K562 (cell line): ENCODE measurements at regions not wholly inside any gene's neighbourhood (a gene's known extent, or its start where the extent isn't known, plus 50 kb on each side); places are given as distances from the start of the nearest gene placed in this dataset.

Experiments
- ATAC-seq: fragments of 200-7000 bp; cut with Tn5 transposase; 3 replicates; pipeline ENCODE4 v1.9.1; 2020; ENCODE audit warnings: moderate library complexity
- BruUV-seq: library from RNA; stranded (reverse); fragments of 400-500 nt; replicated peaks from 2 replicates; lab custom pipeline; 2021; lab: Mats Ljungman, UMichigan
- CTCF ChIA-PET: fragments of 300-600 bp; formaldehyde crosslinking; extraction: SDS; loops from one replicate; lab custom pipeline; 2021; ENCODE audit warnings: low intra/inter-chr PET ratio; lab: Yijun Ruan, JAX
- POLR2A ChIA-PET: fragments of 300-600, 350-650 bp; sonication (Branson Sonifier 250); formaldehyde crosslinking; extraction: SDS; loops from one replicate; lab custom pipeline; 2021; ENCODE audit warnings: antibody characterized with exemption, inconsistent platforms; lab: Yijun Ruan, JAX
- DNase-seq, 4 experiments: peaks; one replicate each; pipeline versions ENCODE4 v3.0.0 to v3.0.0-alpha.2; 2011 to 2018; ENCODE audit warnings: low spot score in 3 of 4, mixed read lengths in 3 of 4; ENCODE audit errors: extremely low read depth in 1 of 4
- FAIRE-seq: peaks from 2 replicates; lab custom pipeline; 2011; peaks lifted over from hg19 to GRCh38; lab: Jason Lieb, UNC
- H2AFZ ChIP-seq: 2 replicates; pipeline ENCODE4 v1.6.0; 2011; ENCODE audit warnings: low read depth, low read length, control low read depth, inconsistent platforms
- H3K27ac ChIP-seq: fragments of 200-600 bp; 3 replicates; pipeline ENCODE4 v1.8.0; 2011; ENCODE audit warnings: low read depth, mild to moderate bottlenecking, control low read depth, inconsistent platforms, low read length, moderate library complexity, mixed read lengths; ENCODE audit errors: extremely low read depth
- H3K27me3 ChIP-seq, 2 experiments: fragments of 300-600 bp in 1 of 2; 2 replicates in 1 of 2; 3 replicates in 1 of 2; pipeline versions ENCODE4 v1.6.0 to v1.8.0; 2011; ENCODE audit warnings: inconsistent platforms in 2 of 2, low read length in 2 of 2, mild to moderate bottlenecking in 1 of 2, mixed read lengths in 1 of 2, moderate library complexity in 1 of 2; ENCODE audit not compliant: control insufficient read depth in 2 of 2, insufficient read depth in 2 of 2
- H3K36me3 ChIP-seq: fragments of 300-600 bp; 3 replicates; pipeline ENCODE4 v1.8.0; 2011; ENCODE audit warnings: mild to moderate bottlenecking, low read length, inconsistent platforms; ENCODE audit not compliant: control insufficient read depth, insufficient read depth
- H3K4me1 ChIP-seq, 2 experiments: fragments of 200-600 bp in 1 of 2; replicated peaks in 1 of 2; 2 replicates in 1 of 2; 3 replicates in 1 of 2; pipeline versions ENCODE4 v1.5.1 to v1.8.0; 2011; ENCODE audit warnings: inconsistent platforms in 2 of 2, low read length in 2 of 2, mild to moderate bottlenecking in 1 of 2, mixed read lengths in 1 of 2, moderate library complexity in 1 of 2; ENCODE audit not compliant: control insufficient read depth in 2 of 2, insufficient read depth in 2 of 2
- H3K4me2 ChIP-seq: 2 replicates; pipeline ENCODE4 v1.6.1; 2011; ENCODE audit warnings: low read length, control low read depth, inconsistent platforms, mixed read lengths; ENCODE audit not compliant: insufficient read depth
- H3K4me3 ChIP-seq: fragments of 200-600 bp; sonication (generic), shearing (Covaris generic); 2 replicates; pipeline ENCODE4 v1.5.1; 2016; ENCODE audit warnings: control low read depth, inconsistent platforms
- H3K79me2 ChIP-seq: fragments of 200-600 bp; 3 replicates; pipeline ENCODE4 v1.8.0; 2011; ENCODE audit warnings: low read length, inconsistent platforms; ENCODE audit not compliant: control insufficient read depth, insufficient read depth
- H3K9ac ChIP-seq, 2 experiments: 2 replicates each; pipeline versions ENCODE4 v1.6.0 to v1.6.1; 2011; ENCODE audit warnings: low read depth in 2 of 2, low read length in 2 of 2, control low read depth in 1 of 2, inconsistent platforms in 1 of 2, mild to moderate bottlenecking in 1 of 2, mixed read lengths in 1 of 2; ENCODE audit not compliant: insufficient read depth in 1 of 2
- H3K9me1 ChIP-seq: one replicate; pipeline ENCODE4 v1.6.0; 2011; ENCODE audit warnings: inconsistent platforms, mild to moderate bottlenecking, low read length, moderate library complexity; ENCODE audit not compliant: control insufficient read depth, insufficient read depth
- H3K9me3 ChIP-seq: replicated peaks from 2 replicates; pipeline ENCODE4 v1.5.1; 2011; ENCODE audit warnings: low read depth, low read length, inconsistent platforms; ENCODE audit not compliant: control insufficient read depth, insufficient read depth
- H4K20me1 ChIP-seq: replicated peaks from 2 replicates; pipeline ENCODE4 v1.6.1; 2011; ENCODE audit warnings: low read length, inconsistent platforms, mixed read lengths; ENCODE audit not compliant: control insufficient read depth, insufficient read depth
- BCL6 ChIP-seq: fragments of 250-450 bp; sonication (Bioruptor Pico); IDR thresholded peaks from 2 replicates; pipeline ENCODE4 v1.4.0; 2020
- CBFB ChIP-seq: sonication (generic); formaldehyde crosslinking; IDR thresholded peaks from 2 replicates; pipeline ENCODE4 v1.4.0; 2020; ENCODE audit warnings: mild to moderate bottlenecking, missing genetic modification reagents
- EHMT2 ChIP-seq: fragments of 450-650 bp; IDR thresholded peaks from 2 replicates; pipeline ENCODE4 v1.6.1; 2018; ENCODE audit warnings: antibody characterized with exemption
- HDAC3 ChIP-seq: fragments of 450-650 bp; IDR thresholded peaks from 2 replicates; pipeline ENCODE4 v1.6.1; 2018; ENCODE audit warnings: borderline replicate concordance, mild to moderate bottlenecking, moderate library complexity; ENCODE audit not compliant: partially characterized antibody
- KAT7 ChIP-seq: sonication (generic); formaldehyde crosslinking; IDR thresholded peaks from 2 replicates; pipeline ENCODE4 v1.8.0; 2022; ENCODE audit warnings: missing genetic modification reagents, mild to moderate bottlenecking, borderline replicate concordance
- NFIX ChIP-seq: fragments of 250-450 bp; sonication (Bioruptor Pico); IDR thresholded peaks from 2 replicates; pipeline ENCODE4 v1.4.0; 2020; ENCODE audit warnings: low read depth, mild to moderate bottlenecking, moderate library complexity
- POLR2B ChIP-seq: fragments of 450-650 bp; IDR thresholded peaks from 2 replicates; pipeline ENCODE4 v1.6.1; 2018; ENCODE audit warnings: low read depth; ENCODE audit not compliant: partially characterized antibody
- SMARCA4 ChIP-seq: fragments of 450-650 bp; IDR thresholded peaks from 2 replicates; pipeline ENCODE4 v1.6.1; 2016
- SNRNP70 ChIP-seq: fragments of 200-400 bp; formaldehyde crosslinking; optimal IDR thresholded peaks from 2 replicates; pipeline ENCODE3; 2017; ENCODE audit warnings: low read depth, low read length
- TOE1 ChIP-seq, 2 experiments: fragments of 450-650 bp in 1 of 2; sonication (generic) in 1 of 2; formaldehyde crosslinking in 1 of 2; IDR thresholded peaks; 2 replicates each; pipeline versions ENCODE4 v1.7.1 to v1.8.0; 2016 to 2022; ENCODE audit warnings: borderline replicate concordance in 2 of 2, mild to moderate bottlenecking in 2 of 2, antibody characterized with exemption in 1 of 2, inconsistent platforms in 1 of 2, low read depth in 1 of 2, missing genetic modification reagents in 1 of 2, moderate library complexity in 1 of 2
- TRIM28 ChIP-seq: fragments of 450-650 bp; IDR thresholded peaks from 2 replicates; pipeline ENCODE4 v1.6.1; 2017
- ZNF324 ChIP-seq: fragments of 250-450 bp; sonication (Bioruptor Pico); IDR thresholded peaks from 2 replicates; pipeline ENCODE4 v1.4.0; 2020; ENCODE audit warnings: mild to moderate bottlenecking
- WGBS: fragments of 100-300 bp; shearing (Covaris generic); methylation state at CpG from one replicate; pipeline ENCODE4 v1.1.6; 2016; ENCODE audit warnings: low coverage, mixed read lengths; ENCODE audit not compliant: insufficient coverage; ENCODE audit errors: missing lambda C conversion rate; 5-methylcytosine and 5-hydroxymethylcytosine counted together
- in situ Hi-C: fragments of 300-500 bp; cut with MboI; formaldehyde crosslinking; loops from 4 replicates; pipeline ENCODE4 v1.15.0; 2018; ENCODE audit warnings: inconsistent platforms, mixed read lengths
- intact Hi-C: fragments of 100-400 bp; cut with micrococcal nuclease; formaldehyde crosslinking; loops from 2 replicates; pipeline ENCODE4 v1.14.2; 2022
- TF ChIP-seq, protein P1 (sequence below): fragments of 250-450 bp; sonication (Bioruptor Pico); IDR thresholded peaks from 2 replicates; pipeline ENCODE4 v1.4.0; 2020; ENCODE audit warnings: mild to moderate bottlenecking, moderate library complexity, borderline replicate concordance
- TF ChIP-seq, protein P2 (sequence below): sonication (generic); formaldehyde crosslinking; IDR thresholded peaks from 2 replicates; pipeline ENCODE4 v1.5.0; 2020; ENCODE audit warnings: missing genetic modification reagents

DNA sequence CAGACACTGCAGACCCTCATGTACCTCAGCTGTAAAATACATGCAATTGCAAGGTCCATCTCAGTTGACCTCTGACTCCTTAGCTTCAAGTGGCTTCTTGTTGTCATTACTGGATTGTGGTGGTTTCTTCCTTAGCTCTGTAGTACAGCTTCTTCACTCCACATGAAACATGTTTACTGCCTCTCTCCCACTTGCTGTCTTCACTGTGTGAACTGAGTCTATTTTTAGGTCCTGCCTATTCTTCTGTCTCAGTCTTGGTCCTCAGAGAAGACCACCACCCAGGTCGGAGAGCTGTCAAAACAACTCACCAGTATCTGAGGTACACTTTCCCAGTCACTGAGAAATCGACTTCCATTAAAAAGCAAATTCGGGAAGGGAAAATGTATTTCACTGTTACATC is 50.2 kb upstream of the EYA4 start:
- CTCF ChIA-PET: no interaction called here
- Histone ChIP-seq H3K4me2 (no peak overlapping the region), H3K9ac (no peak overlapping the region), H2AFZ (no peak overlapping the region), H3K4me1 (no peaks in the 10 kb centered on the region), H3K27ac (no peak overlapping the region), H3K79me2 (no peaks in the 10 kb centered on the region), H3K9me1 (no peaks in the 10 kb centered on the region), H3K36me3 (no peaks in the 10 kb centered on the region), H3K27me3 (no peaks in the 10 kb centered on the region), H4K20me1 (no peaks in the 10 kb centered on the region), H3K4me3 (no peak overlapping the region), H3K9me3 (no peaks in the 10 kb centered on the region)
- ATAC-seq (no peak), DNase-seq (no peak), FAIRE-seq (no peak)
- in situ Hi-C loops (no loop called here), intact Hi-C loops (no loop called here)
- TF ChIP-seq TRIM28 (no peak), POLR2B (no peak), HDAC3 (no peak), ZNF324 (CRISPR knock-in tag) (no peak), NFIX (no peak), KAT7 (CRISPR knock-in tag) (no peak), BCL6 (no peak), CBFB (no peak), SMARCA4 (no peak), TOE1 (IDR thresholded peaks at IDR 0.05; ENCODE audit: borderline replicate concordance) (no peak), TOE1 (CRISPR knock-in tag; IDR thresholded peaks at IDR 0.05; ENCODE audit: borderline replicate concordance, low read depth) (no peak), SNRNP70 (no peak), EHMT2 (no peak)
- TF ChIP-seq, protein P1, sequence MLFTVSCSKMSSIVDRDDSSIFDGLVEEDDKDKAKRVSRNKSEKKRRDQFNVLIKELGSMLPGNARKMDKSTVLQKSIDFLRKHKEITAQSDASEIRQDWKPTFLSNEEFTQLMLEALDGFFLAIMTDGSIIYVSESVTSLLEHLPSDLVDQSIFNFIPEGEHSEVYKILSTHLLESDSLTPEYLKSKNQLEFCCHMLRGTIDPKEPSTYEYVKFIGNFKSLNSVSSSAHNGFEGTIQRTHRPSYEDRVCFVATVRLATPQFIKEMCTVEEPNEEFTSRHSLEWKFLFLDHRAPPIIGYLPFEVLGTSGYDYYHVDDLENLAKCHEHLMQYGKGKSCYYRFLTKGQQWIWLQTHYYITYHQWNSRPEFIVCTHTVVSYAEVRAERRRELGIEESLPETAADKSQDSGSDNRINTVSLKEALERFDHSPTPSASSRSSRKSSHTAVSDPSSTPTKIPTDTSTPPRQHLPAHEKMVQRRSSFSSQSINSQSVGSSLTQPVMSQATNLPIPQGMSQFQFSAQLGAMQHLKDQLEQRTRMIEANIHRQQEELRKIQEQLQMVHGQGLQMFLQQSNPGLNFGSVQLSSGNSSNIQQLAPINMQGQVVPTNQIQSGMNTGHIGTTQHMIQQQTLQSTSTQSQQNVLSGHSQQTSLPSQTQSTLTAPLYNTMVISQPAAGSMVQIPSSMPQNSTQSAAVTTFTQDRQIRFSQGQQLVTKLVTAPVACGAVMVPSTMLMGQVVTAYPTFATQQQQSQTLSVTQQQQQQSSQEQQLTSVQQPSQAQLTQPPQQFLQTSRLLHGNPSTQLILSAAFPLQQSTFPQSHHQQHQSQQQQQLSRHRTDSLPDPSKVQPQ (CRISPR knock-in tag): no peak
- TF ChIP-seq, protein P2, sequence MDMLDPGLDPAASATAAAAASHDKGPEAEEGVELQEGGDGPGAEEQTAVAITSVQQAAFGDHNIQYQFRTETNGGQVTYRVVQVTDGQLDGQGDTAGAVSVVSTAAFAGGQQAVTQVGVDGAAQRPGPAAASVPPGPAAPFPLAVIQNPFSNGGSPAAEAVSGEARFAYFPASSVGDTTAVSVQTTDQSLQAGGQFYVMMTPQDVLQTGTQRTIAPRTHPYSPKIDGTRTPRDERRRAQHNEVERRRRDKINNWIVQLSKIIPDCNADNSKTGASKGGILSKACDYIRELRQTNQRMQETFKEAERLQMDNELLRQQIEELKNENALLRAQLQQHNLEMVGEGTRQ (CRISPR knock-in tag): no peak
- POLR2A ChIA-PET: interaction anchor here (1.5 kb wide), 1 partner anchor 10 kb away, joined by 3 read pairs; no protein-coding TSS in a partner anchor
- no TSS peak for BruUV-seq
- 0% methylated on average over 3 of the region's 3 CpGs for WGBS
